ENCODE measurements at regions not wholly inside any gene's neighbourhood (a gene's known extent, or its start where the extent isn't known, plus 50 kb on each side); places are given as distances from the start of the nearest gene placed in this dataset.

DNA sequence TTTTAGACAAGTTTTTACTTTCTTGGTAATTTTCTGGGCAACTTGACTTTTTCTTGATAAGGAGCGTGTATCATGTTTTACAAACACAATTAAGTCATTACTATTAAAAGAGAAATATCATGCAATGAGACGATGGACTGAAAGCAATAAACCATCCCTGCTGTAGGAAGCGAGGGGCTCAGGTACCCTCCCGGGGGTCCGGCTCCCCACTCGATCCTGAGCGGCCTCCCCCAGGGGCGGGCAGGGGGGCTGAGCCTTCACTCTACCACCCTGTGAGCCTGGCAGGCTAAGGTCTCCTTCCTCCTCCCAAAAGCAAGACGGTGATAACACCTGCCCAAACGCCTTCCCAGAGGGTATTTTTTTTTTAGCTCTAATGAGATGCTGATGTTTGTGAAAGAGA, 51.8 kb upstream of the ADGRA1 start:
- no peak for DNase-seq

DNA sequence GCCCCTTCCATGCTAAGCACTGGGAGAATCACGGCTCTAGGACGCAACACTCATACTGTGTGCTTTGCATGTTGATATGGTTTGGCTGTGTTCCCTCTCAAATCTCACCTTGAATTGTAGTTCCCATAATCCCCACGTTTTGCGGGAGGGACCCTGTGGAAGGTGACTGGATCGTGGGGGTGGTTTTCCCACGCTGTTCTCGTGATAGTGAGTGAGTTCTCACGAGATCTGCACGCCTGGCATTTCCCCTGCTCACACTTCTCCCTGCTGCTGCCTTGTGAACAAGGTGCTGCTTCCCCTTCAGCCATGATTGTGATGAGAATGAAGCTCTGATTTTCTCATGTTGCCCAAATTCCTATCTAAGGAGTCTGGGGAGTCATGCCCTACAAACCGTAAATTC, 53.0 kb upstream of the ADGRA1 start:
- no peak for DNase-seq

DNA sequence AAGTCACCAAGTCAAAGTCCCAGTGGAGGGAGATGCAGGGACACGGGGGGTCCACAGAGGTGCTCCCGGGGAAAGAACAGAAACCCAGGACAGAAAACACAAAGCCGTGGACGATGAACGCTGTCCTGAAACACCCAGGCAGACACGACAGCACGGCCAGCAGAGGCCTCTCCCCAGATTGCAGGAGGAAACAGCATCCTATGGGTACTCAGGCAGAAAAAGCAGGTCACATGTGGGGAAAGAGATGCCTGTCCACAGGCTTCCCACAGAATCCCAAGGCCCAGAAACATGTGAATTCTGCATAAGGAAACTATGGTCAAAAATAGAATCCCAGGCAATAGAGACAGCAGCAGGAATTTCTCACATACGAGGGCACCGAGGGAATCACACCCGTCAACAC, 53.6 kb upstream of the ADGRA1 start:
- no peak for DNase-seq

DNA sequence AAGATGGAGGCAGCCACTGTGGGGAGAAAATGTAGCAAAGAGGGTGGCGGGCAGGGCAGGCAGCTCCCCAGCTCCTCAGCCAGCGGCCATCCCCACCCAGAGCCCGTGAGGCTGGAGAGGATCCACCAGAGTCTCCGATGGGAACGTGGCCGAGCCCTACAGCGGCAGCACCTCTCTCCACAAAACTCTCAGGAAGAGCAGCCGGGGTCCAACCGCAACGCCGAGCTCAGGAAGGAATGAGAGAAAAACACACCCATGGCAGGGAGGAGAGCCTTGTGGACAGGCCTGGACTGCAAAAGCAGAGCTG, 54.0 kb upstream of the ADGRA1 start:
- DNase-seq = no peak

DNA sequence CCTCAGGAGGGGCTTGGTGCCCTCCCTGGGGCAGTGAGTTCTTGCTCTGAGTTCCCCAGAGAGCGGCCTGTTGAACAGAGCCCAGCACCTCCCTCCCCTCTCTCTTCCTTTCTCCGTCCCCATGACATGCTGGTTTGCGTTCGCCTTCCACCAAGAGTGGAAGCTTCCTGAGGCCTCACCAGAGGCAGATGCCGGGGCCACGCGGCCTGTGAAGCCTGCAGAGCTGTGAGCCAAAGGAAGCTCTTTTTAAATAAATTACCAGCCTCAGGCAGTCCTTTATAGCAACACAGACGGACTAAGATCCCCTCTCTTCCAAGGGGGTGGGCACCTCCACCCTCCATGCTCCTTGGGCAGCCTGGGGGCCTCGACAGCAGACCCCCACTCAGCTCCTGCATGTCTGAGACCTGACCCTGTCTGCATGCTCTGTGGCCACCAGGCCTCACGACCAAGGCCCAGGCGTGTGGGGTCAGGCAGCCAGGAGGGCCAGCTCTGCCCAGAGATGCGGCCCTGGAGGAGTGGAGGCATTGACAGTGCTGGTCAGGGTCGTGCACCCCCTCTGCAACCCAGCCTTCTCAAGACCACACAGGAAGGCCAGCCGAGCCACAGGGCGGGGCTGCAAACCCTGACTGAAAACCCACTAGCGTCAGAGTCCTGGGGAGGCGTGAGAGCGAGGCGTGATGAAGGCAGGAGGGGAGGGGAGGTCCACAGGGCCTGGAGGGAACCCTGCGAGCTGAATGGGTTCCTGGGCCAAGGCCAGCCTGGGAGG, 54.6 kb upstream of the ADGRA1 start:
- DNase-seq = no peak

GRCh38 chr10:133032231-133032630, 55.5 kb upstream of the ADGRA1 start:
- DNase-seq = no peak

DNA sequence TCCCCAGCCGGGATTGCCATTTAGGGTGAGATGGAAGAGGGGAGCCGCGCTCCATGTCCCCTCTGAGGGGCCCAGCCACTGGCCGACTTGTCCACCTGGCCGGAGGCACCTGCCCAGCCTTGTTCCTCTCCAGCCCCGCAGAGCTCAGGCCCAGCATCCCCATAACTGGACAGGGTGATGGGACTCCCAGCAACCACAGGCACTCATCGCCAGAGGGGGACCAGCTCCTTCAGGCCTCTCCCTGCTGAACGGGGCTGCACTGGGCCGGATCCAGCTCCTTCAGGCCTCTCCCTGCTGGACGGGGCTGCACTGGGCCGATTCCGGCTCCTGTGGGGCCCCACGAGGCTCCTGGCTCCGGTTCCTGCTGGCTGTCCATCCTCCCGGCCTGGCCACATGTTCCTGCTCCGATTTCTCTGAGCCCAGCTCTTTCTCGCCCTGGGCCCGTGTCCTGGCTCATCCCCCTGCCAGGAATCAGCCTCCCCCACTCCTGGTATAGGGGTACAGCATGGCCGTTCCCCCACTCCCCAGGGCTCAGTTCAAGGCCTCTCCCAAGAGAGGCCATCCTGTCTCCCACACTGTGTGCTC, 56.1 kb upstream of the ADGRA1 start:
- no peak for DNase-seq

- DNase-seq = no peak
These were observed 56.9 kb upstream of the ADGRA1 start for GRCh38 chr10:133030781-133031180.

- DNase-seq = no peak
These were observed 57.6 kb upstream of the ADGRA1 start for GRCh38 chr10:133030126-133030525.

DNA sequence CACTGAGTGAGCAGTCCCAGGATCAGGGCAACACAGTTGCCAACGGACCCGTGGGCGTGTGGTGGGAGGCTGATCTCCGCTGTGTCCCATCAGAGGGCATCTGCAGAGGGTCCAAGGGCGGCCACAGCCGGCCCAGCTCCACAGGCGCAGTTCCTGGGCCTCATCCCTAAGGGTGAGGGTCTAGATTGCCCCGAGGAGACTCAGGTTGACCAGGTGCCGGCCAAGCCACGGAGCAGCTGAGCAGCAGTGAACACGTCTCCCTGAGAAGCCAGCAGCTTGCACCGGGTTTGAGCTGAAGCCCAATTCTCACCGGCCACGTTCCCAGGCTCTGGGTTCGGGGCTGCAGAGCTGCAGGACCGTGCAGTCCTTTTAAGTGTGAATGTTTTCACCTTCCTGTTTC, 58.8 kb upstream of the ADGRA1 start:
- DNase-seq = no peak

GRCh38 chr10:133028158-133028557, 59.6 kb upstream of the ADGRA1 start:
- DNase-seq = no peak

DNA sequence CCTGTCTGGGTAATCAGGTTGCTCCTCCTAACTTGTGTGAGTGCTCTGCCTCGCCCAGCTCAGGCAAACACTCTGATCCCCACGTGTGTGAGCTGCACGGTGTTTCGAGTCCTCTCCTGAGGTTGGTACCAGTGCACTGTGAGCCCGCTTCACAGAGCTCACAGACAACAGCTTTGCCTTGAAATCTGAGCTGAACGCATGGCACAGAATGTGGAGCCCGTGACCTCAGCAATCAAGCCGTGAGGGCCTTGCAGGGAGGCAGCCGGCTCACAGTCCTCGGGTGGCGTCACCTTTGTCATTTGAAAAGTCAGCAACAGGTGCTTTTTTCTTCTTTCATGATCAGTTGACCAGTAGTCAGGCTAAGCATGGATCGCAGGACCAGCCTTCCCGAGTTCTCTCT, 60.2 kb upstream of the ADGRA1 start:
- DNase-seq = no peak

- DNase-seq = no peak
These were observed 60.9 kb upstream of the ADGRA1 start for GRCh38 chr10:133026726-133027395.

DNA sequence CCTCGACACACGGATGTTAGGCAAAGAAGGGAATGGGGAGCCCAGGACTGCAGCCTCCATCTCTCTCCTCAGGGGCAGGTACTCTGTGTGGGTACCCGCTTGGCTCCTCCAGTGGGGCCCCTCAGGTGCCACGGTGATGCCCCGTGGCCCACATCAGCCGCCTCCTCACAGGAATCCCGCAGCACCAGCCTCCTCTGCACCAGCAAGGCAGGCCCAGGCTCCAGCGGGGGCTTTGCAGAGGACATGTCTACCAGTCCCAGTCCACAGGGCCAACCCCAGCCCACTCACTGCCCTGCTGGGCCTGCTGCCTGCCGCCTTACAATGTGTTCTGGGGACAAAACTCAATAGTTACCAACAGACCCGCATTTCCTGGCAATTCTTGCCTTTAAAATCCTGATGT, 61.6 kb upstream of the ADGRA1 start:
- no peak for DNase-seq

GRCh38 chr10:133025558-133026090, 62.1 kb upstream of the ADGRA1 start:
- no peak for DNase-seq

DNA sequence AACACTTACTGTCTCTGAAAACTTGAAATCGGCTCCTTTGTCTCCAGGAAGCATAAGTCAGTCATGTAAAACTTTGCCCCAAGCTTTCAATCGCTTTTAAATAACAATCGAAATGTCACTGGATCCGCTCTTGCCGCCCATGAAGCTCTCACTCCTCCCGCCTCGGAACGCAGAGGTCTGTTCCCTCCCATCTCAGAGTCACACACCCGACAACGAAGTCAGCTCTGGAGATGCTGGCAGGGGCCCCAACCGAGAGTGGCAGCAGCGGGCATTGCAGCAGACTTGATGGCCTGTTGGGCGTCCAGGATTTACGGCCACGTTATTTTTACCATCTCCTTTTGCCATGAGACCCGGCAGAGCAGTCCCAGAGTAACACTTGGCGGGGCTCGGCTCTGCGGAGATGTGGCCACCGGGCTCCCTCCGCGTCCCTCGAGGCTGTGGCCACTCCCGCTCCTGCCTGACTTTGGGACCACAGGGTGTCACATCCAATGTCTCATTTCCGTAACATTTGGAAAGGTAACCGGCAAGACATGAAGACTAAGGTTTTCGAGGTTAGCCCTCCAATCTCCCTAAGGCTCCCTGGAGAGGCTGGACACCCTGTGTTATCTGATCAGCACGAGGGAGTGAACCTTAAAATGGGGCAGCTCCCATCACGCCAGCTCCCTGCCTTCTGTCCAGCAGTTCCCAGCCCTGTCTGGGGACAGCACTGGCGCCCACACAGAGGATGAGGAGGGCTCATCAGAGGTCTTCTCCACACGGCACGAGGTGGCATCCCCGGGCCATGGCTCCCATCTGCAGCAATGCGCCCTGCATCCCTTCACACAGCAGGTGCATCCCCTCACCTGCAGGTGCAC, 62.8 kb upstream of the ADGRA1 start:
- DNase-seq = no peak

- DNase-seq = no peak
These were observed 64.4 kb upstream of the ADGRA1 start for GRCh38 chr10:133023216-133023843.

DNA sequence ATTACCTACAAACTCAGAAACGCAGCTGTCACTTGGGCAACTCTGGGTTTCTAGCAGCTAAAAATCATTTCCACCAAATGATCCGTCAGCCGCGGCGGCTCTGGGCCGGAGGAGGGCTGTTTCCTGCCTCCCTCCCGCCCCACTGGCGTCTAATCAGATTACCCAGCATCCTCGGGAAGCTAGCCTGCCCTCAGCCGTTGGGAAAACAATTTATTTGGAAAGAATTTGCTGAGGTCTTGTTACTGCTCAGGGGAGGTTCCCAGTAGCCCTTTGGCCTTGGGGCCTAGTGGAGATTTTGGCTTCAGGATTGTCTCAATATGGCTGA, 65.0 kb upstream of the ADGRA1 start:
- peak in 2 of 4 experiments; percentile 38 for DNase-seq

GRCh38 chr10:133021963-133022775, 65.6 kb upstream of the ADGRA1 start:
- no peak for DNase-seq

DNA sequence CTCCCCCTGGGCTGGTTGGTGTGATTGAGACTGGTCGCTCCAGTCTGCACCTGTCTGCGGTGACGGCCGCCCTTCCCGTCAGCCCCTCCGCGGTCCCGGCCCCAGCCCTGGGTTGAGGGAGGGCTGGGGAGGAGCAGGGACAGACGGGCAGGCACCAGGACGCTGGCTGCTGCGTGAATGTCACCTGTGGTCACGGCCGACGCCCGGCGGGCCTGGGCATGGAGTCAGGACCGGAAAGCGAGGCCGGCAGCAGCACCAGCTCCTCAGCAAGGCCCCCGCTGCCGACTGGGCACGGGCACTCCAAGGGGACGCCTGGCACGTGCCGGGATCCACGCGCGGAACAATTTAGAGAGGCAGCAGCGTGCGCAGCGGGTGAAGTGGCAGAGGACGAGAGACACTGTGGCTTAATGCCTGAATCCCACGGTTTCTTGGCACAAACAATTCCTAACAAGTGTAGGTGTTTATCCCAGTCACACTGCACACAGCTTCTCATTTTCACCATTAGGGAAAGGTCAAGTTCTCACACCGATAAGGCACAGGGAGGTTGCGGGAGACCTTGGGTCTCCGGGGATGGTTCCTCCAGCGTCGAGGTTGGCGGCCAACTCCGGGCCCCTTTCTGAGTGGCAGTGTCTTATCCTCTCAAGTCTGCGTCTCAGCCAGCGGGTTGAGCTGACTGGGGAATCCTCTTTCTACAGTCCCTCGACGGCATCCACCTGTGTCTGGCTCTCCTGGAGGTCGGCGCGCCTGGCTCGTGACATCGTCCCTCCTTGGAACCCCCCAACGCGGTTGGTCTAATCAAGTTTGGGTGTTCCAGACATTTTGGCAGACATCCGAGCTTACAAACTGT, 66.4 kb upstream of the ADGRA1 start:
- DNase-seq = no peak

Data from suppressor macrophage (primary cell).